Liver (tissue), 3 donors: ENCODE measurements at regions not wholly inside any gene's neighbourhood (a gene's known extent, or its start where the extent isn't known, plus 50 kb on each side); places are given as distances from the start of the nearest gene placed in this dataset.

Source experiments
- CTCF ChIP-seq: fragments of 150-350 bp; IDR thresholded peaks from 2 replicates; pipeline ENCODE4 v1.5.1; 2017; ENCODE audit warnings: improper control_type of control experiment, low read depth, low read length; ENCODE audit not compliant: missing input control
- EGR1 ChIP-seq, 2 donors: IDR thresholded peaks; 2 replicates each; pipeline ENCODE4 v1.6.1; 2016 to 2018; ENCODE audit warnings: antibody characterized with exemption in 2 of 2, low read depth in 2 of 2
- GABPA ChIP-seq, 2 donors: IDR thresholded peaks in 1 of 2; conservative IDR thresholded peaks in 1 of 2; 2 replicates each; pipeline ENCODE4 v1.6.1; 2016; ENCODE audit warnings: antibody characterized with exemption in 2 of 2, mild to moderate bottlenecking in 1 of 2, moderate library complexity in 1 of 2
- JUND ChIP-seq, 2 donors: IDR thresholded peaks; 2 replicates each; pipeline ENCODE4 v1.6.1; 2016; ENCODE audit warnings: antibody characterized with exemption in 2 of 2
- RAD21 ChIP-seq, 2 donors: IDR thresholded peaks; 2 replicates each; pipeline ENCODE4 v1.6.1; 2016; ENCODE audit warnings: antibody characterized with exemption in 2 of 2, mild to moderate bottlenecking in 2 of 2
- SP1 ChIP-seq: IDR thresholded peaks from 2 replicates; pipeline ENCODE4 v1.6.1; 2018; ENCODE audit warnings: antibody characterized with exemption, mild to moderate bottlenecking
- TAF1 ChIP-seq: conservative IDR thresholded peaks from 2 replicates; pipeline ENCODE4 v1.6.1; 2016; ENCODE audit warnings: antibody characterized with exemption, mild to moderate bottlenecking
- YY1 ChIP-seq: IDR thresholded peaks from 2 replicates; pipeline ENCODE4 v1.6.1; 2016; ENCODE audit warnings: antibody characterized with exemption, mild to moderate bottlenecking
- ZBTB33 ChIP-seq: IDR thresholded peaks from 2 replicates; pipeline ENCODE4 v1.6.1; 2016; ENCODE audit warnings: antibody characterized with exemption
- TF ChIP-seq, protein P1 (sequence below): IDR thresholded peaks from 2 replicates; pipeline ENCODE4 v1.6.1; 2016; ENCODE audit warnings: antibody characterized with exemption, mild to moderate bottlenecking
- TF ChIP-seq, protein P2 (sequence below): IDR thresholded peaks from 2 replicates; pipeline ENCODE4 v1.6.1; 2016; ENCODE audit warnings: antibody characterized with exemption
- donor health status: healthy.
- donor health status: healthy.

DNA sequence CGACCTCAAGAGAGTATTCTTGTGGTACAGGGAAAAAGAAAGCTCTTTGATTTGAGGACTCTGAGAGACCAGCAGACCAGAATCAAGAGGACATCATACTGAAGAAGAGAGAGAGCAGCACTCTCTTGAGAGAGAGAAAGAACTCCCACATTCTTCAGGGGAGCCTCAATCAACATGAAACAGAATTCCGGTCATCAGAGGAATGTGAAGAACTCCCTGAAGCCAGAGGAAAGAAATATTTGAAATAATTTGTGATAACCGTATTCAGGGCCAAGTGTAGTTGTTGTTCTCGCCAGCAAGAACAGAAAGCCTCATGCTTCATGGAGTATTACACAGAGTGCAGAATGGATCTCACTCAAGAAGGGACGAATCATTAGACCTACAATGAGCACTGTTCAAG lies 363.8 kb upstream of the TMEM132C start:
- no peak for TF ChIP-seq TAF1
- no peak for TF ChIP-seq CTCF
- TF ChIP-seq ZBTB33, result no peak
- TF ChIP-seq, protein P1, sequence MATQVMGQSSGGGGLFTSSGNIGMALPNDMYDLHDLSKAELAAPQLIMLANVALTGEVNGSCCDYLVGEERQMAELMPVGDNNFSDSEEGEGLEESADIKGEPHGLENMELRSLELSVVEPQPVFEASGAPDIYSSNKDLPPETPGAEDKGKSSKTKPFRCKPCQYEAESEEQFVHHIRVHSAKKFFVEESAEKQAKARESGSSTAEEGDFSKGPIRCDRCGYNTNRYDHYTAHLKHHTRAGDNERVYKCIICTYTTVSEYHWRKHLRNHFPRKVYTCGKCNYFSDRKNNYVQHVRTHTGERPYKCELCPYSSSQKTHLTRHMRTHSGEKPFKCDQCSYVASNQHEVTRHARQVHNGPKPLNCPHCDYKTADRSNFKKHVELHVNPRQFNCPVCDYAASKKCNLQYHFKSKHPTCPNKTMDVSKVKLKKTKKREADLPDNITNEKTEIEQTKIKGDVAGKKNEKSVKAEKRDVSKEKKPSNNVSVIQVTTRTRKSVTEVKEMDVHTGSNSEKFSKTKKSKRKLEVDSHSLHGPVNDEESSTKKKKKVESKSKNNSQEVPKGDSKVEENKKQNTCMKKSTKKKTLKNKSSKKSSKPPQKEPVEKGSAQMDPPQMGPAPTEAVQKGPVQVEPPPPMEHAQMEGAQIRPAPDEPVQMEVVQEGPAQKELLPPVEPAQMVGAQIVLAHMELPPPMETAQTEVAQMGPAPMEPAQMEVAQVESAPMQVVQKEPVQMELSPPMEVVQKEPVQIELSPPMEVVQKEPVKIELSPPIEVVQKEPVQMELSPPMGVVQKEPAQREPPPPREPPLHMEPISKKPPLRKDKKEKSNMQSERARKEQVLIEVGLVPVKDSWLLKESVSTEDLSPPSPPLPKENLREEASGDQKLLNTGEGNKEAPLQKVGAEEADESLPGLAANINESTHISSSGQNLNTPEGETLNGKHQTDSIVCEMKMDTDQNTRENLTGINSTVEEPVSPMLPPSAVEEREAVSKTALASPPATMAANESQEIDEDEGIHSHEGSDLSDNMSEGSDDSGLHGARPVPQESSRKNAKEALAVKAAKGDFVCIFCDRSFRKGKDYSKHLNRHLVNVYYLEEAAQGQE, result no peak
- TF ChIP-seq YY1, result no peak
- TF ChIP-seq JUND (IDR thresholded peaks at IDR 0.05), result no peak
- TF ChIP-seq GABPA (IDR thresholded peaks at IDR 0.05 in 1 of 2, conservative IDR thresholded peaks at IDR 0.05 in 1 of 2), result no peak
- no peak for TF ChIP-seq EGR1 (IDR thresholded peaks at IDR 0.05; ENCODE audit: low read depth in 2 of 2)
- TF ChIP-seq, protein P2, sequence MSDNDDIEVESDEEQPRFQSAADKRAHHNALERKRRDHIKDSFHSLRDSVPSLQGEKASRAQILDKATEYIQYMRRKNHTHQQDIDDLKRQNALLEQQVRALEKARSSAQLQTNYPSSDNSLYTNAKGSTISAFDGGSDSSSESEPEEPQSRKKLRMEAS, result no peak
- TF ChIP-seq RAD21 (IDR thresholded peaks at IDR 0.05), result no peak
- no peak for TF ChIP-seq SP1
